CD14-positive monocyte (primary cell): ENCODE measurements at regions not wholly inside any gene's neighbourhood (a gene's known extent, or its start where the extent isn't known, plus 50 kb on each side); places are given as distances from the start of the nearest gene placed in this dataset.

Experiments
- DNase-seq, 3 donors: peaks; one replicate each; pipeline ENCODE4 v3.0.0-alpha.2; 2011 to 2022
- H2AFZ ChIP-seq: 2 replicates; pipeline ENCODE4 v1.6.0; 2012; ENCODE audit warnings: mild to moderate bottlenecking, low read depth, low read length, inconsistent platforms; ENCODE audit not compliant: insufficient read depth, poor library complexity, severe bottlenecking
- H3K27ac ChIP-seq, 2 donors: 1 replicate in 1 of 2; 2 replicates in 1 of 2; pipeline ENCODE4 v1.5.1; 2012 to 2013; ENCODE audit warnings: low read length in 2 of 2, control low read depth in 1 of 2, inconsistent platforms in 1 of 2, low read depth in 1 of 2, mild to moderate bottlenecking in 1 of 2
- H3K27me3 ChIP-seq, 2 donors: one replicate each; pipeline versions ENCODE4 v1.6.0 to v1.6.1; 2011 to 2013; ENCODE audit warnings: low read length in 2 of 2; ENCODE audit not compliant: control insufficient read depth in 2 of 2, insufficient read depth in 2 of 2
- H3K36me3 ChIP-seq, 2 donors: replicated peaks in 1 of 2; 1 replicate in 1 of 2; 2 replicates in 1 of 2; pipeline versions ENCODE4 v1.5.1 to v1.6.1; 2012 to 2013; ENCODE audit warnings: low read length in 2 of 2, control low read depth in 1 of 2, inconsistent platforms in 1 of 2, mild to moderate bottlenecking in 1 of 2; ENCODE audit not compliant: insufficient read depth in 2 of 2, control insufficient read depth in 1 of 2
- H3K4me1 ChIP-seq, 2 donors: 1 replicate in 1 of 2; 2 replicates in 1 of 2; pipeline versions ENCODE4 v1.5.1 to v1.6.1; 2012 to 2013; ENCODE audit warnings: low read length in 2 of 2, control low read depth in 1 of 2, inconsistent platforms in 1 of 2, mild to moderate bottlenecking in 1 of 2, moderate library complexity in 1 of 2; ENCODE audit not compliant: insufficient read depth in 2 of 2, control insufficient read depth in 1 of 2
- H3K4me2 ChIP-seq: replicated peaks from 2 replicates; pipeline ENCODE3; 2012; ENCODE audit warnings: low read length, moderate library complexity, mild to moderate bottlenecking; ENCODE audit not compliant: poor library complexity, severe bottlenecking; ENCODE audit errors: extremely low read depth
- H3K4me3 ChIP-seq, 3 experiments: fragments of 200-600 bp in 1 of 3; sonication (generic) in 1 of 3; replicated peaks in 1 of 3; 1 replicate in 2 of 3; 2 replicates in 1 of 3; pipeline ENCODE4 v1.5.1; 2011 to 2013; ENCODE audit warnings: low read length in 3 of 3, mild to moderate bottlenecking in 3 of 3, control low read depth in 2 of 3, low read depth in 2 of 3, inconsistent platforms in 1 of 3, moderate library complexity in 1 of 3
- H3K79me2 ChIP-seq: 2 replicates; pipeline ENCODE4 v1.6.0; 2012; ENCODE audit warnings: mild to moderate bottlenecking, control low read depth, inconsistent platforms, low read length, moderate library complexity; ENCODE audit not compliant: insufficient read depth
- H3K9ac ChIP-seq: 2 replicates; pipeline ENCODE4 v1.6.0; 2017; ENCODE audit warnings: low read length, mild to moderate bottlenecking; ENCODE audit not compliant: insufficient read depth, poor library complexity, severe bottlenecking
- H3K9me3 ChIP-seq, 2 donors: replicated peaks in 1 of 2; 1 replicate in 1 of 2; 2 replicates in 1 of 2; pipeline versions ENCODE4 v1.5.1 to v1.6.1; 2012 to 2013; ENCODE audit warnings: low read length in 2 of 2, control low read depth in 1 of 2; ENCODE audit not compliant: control insufficient read depth in 1 of 2, insufficient read depth in 1 of 2
- H4K20me1 ChIP-seq: 2 replicates; pipeline ENCODE4 v1.6.0; 2012; ENCODE audit warnings: mild to moderate bottlenecking, low read length, control low read depth, moderate library complexity; ENCODE audit not compliant: insufficient read depth
- H3K27ac Mint-ChIP-seq, 7 donors: one replicate each; pipeline ENCODE4 v1.8.0; 2020; ENCODE audit warnings: mild to moderate bottlenecking in 7 of 7, mixed read lengths in 7 of 7, moderate library complexity in 6 of 7, inconsistent platforms in 2 of 7
- H3K27me3 Mint-ChIP-seq, 3 donors: one replicate each; pipeline ENCODE4 v1.8.0; 2021 to 2022; ENCODE audit warnings: low read depth in 3 of 3, mild to moderate bottlenecking in 3 of 3, mixed read lengths in 3 of 3, moderate library complexity in 3 of 3, inconsistent platforms in 1 of 3
- H3K36me3 Mint-ChIP-seq, 2 donors: one replicate each; pipeline ENCODE4 v1.8.0; 2020; ENCODE audit warnings: mixed read lengths in 2 of 2, inconsistent platforms in 1 of 2, mild to moderate bottlenecking in 1 of 2
- H3K4me1 Mint-ChIP-seq: one replicate; pipeline ENCODE4 v1.8.0; 2020; ENCODE audit warnings: mild to moderate bottlenecking, mixed read lengths
- H3K4me3 Mint-ChIP-seq, 2 donors: one replicate each; pipeline ENCODE4 v1.8.0; 2020; ENCODE audit warnings: mild to moderate bottlenecking in 2 of 2, mixed read lengths in 2 of 2, moderate library complexity in 1 of 2
- H3K9me3 Mint-ChIP-seq, 7 donors: one replicate each; pipeline ENCODE4 v1.8.0; 2020 to 2022; ENCODE audit warnings: mixed read lengths in 7 of 7, mild to moderate bottlenecking in 6 of 7, moderate library complexity in 6 of 7, inconsistent platforms in 2 of 7
- CTCF ChIP-seq: fragments of 200-600 bp; IDR thresholded peaks from one replicate; pipeline ENCODE4 v1.8.0; 2022; ENCODE audit warnings: antibody characterized with exemption, mild to moderate bottlenecking
- WGBS: methylation state at CpG from one replicate; pipeline ENCODE4 v1.1.5; 2013; ENCODE audit warnings: missing lambda C conversion rate; ENCODE audit not compliant: insufficient coverage; 5-methylcytosine and 5-hydroxymethylcytosine counted together
- intact Hi-C, 2 donors: fragments of 100-400 bp; cut with micrococcal nuclease; formaldehyde crosslinking; loops; one replicate each; pipeline versions ENCODE4 v1.15.0 to v1.15.1; 2023

DNA sequence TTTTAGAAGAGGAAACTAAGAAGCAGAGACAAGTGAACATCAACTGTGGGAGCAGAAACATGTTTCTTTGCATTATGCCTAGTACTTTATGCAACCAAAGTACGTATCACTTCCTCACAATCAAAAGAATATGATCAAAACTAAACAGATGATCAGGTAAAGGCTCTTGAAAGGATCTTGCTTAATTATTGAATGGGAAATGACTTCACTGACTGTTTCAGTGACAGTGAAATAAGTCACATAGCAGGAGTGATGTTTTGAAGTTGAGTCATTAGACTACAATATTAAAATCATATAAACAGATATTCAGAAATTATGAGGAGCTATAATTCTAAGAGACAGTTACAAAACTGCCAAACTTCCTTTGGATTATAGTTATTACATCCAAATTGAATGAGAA lies 527.3 kb downstream of the MTRR start:
- Histone ChIP-seq H3K4me1 (no peaks in the 10 kb centered on the region), H3K9ac (no peak overlapping the region), H3K4me2 (no peak overlapping the region), H4K20me1 (no peaks in the 10 kb centered on the region), H3K36me3 (no peaks in the 10 kb centered on the region), H3K27me3 (no peaks in the 10 kb centered on the region), H3K9me3 (peaks cover 0 to 5% of the 10 kb centered on the region in 2 donors), H3K27ac (no peak overlapping the region), H3K4me3 (no peak overlapping the region), H3K79me2 (no peaks in the 10 kb centered on the region), H2AFZ (no peak overlapping the region)
- Mint-ChIP-seq H3K36me3 (no peaks in the 10 kb centered on the region), H3K4me3 (no peak overlapping the region), H3K9me3 (peaks cover 0 to 3% (median 2%) of the 10 kb centered on the region in 7 donors), H3K27me3 (peaks cover 0 to 1% (median 0%) of the 10 kb centered on the region in 3 donors), H3K4me1 (no peaks in the 10 kb centered on the region), H3K27ac (no peak overlapping the region)
- intact Hi-C loops = no loop called here
- TF ChIP-seq CTCF = no peak
- no CpG with 5 or more reads among the region's 1 CpG for WGBS
- no peak for DNase-seq

DNA sequence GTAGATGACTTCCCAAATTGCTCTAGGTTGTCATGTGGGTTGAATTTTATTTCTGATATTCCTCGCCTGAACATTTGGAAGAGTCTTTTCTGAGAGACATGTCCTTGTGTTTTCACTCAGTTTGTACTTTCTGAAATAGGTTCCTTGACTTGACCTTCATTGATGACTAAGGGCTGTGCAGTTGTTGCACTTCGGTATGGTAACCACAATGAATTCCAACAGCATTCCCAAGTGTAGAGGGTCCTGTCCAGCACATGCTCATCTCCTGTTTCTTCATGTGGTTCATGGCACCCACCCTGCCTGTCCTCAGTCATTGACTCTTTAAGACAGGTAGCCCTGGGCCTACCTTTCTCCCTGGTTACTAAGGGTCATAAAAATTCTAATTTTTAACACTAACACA lies 527.8 kb downstream of the MTRR start:
- H4K20me1 ChIP-seq = no peaks in the 10 kb centered on the region
- Mint-ChIP-seq H3K27ac (no peak overlapping the region), H3K9me3 (peaks cover 0 to 4% (median 2%) of the 10 kb centered on the region in 7 donors), H3K4me1 (no peaks in the 10 kb centered on the region), H3K4me3 (no peak overlapping the region), H3K27me3 (peaks cover 0 to 1% (median 0%) of the 10 kb centered on the region in 3 donors), H3K36me3 (no peaks in the 10 kb centered on the region)
- H2AFZ ChIP-seq = no peak overlapping the region
- DNase-seq = no peak
- intact Hi-C loops = no loop called here
- no peak overlapping the region for H3K27ac ChIP-seq
- no peaks in the 10 kb centered on the region for H3K79me2 ChIP-seq
- H3K9ac ChIP-seq = no peak overlapping the region
- H3K9me3 ChIP-seq = peaks cover 0 to 5% of the 10 kb centered on the region in 2 donors
- no peak overlapping the region for H3K4me3 ChIP-seq
- WGBS = 75% methylated on average over 1 of the region's 2 CpGs
- H3K36me3 ChIP-seq = no peaks in the 10 kb centered on the region
- no peaks in the 10 kb centered on the region for H3K4me1 ChIP-seq
- H3K27me3 ChIP-seq = no peaks in the 10 kb centered on the region
- no peak overlapping the region for H3K4me2 ChIP-seq
- no peak for TF ChIP-seq CTCF
